NCI-H2107 (cell line): ENCODE measurements at regions not wholly inside any gene's neighbourhood (a gene's known extent, or its start where the extent isn't known, plus 50 kb on each side); places are given as distances from the start of the nearest gene placed in this dataset.
"Not testable (repeated sequence)": the region's sequence is repeated elsewhere in the genome, so short reads cannot be mapped to it uniquely, and the experiment has no call there.

Source experiments
- DNase-seq: peaks from one replicate; lab custom pipeline; 2025; lab: John Stamatoyannopoulos, UW

DNA sequence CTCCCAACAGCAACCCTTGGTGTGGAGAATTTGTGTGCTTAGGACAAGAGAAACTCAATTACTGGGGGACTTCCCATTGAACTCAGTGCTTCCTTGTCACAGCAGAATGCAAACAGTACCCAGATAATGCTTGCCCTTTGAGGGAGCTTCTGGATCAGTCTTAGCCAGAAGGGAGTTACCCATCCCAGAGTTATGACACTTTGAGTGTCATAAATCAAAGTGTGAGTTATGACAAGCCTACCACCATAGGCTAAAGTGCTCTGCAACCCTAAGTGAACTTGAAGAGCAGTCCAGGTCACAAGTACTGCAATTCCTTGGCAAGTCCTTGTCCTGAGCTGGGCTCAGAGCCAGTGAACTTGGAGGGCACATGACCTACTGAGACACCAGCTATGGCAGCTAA lies 1513.9 kb upstream of the PCDH10 start:
- no peak for DNase-seq

DNA sequence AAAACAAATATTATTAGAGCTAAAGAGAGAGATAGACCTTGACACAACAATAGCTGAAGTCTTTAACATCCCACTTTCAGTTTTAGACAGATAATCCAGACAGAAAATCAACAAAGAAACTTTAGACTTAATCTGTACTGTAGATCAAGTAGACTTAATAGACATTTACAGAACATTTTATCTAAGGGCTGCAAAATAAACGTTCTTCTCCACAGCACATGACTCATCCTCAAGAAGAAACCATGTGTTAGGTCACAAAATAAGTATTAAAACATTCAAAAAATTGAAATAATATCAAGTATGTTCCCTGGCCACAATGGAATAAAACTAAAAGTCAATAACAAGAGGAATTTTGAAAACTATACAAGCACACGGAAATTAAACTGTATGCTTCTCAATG lies 1510.3 kb upstream of the PCDH10 start:
- DNase-seq: no peak

DNA sequence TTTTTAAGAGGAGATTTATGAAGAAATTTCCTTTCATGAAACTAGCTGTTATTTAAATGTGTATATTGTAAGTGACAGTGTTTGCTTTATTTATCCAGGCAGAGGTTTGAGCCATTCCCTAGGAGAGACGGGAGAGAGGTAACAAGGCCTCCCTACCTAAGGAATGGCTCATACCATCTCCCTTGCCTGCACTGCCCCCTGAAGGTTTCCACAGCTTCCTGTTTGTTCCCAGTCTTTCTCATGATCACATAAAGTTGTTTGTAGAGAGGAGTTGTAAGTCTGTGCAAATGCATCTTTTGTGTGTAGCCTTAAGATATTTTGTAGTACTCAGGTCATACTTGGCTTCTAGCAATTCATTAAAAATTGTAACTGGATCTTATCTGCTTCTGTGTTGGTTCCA lies 1504.5 kb upstream of the PCDH10 start:
- DNase-seq: no peak

DNA sequence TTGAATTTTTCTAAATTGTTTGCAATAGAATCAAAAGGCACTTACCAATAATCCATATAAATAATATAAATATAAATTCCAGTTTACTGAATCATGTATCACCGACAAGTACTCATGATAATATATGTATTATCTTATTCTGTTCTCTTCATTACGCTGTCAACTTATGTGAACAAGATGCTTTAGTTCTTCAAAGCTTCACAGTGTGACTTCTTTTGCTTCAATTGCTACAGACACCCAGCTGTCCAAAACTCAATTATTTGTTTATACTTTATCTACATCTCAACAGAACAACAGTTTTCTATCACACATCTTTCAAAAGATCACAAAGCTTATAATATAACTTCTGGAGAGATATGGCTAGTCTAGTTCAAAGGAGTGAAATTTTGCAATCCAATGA lies 1499.9 kb upstream of the PCDH10 start:
- no peak for DNase-seq

DNA sequence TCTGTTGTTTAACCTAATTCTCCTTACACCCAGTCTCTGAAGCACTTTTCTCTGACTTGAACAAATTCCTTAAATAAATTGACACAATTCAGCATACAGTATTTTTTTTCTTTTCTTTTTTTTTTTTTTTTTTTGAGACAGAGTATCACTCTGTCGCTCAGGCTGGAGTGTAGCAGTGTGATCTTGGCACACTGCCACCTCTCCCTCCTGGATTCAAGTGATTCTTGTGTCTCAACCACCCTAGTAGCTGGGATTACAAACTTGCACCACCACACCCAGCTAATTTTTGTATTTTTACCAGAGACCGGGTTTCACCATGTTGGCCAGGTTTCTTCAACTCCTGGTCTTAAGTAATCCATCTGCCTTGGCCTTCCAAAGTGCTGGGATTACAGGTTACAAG lies 1498.1 kb upstream of the PCDH10 start:
- no peak for DNase-seq

DNA sequence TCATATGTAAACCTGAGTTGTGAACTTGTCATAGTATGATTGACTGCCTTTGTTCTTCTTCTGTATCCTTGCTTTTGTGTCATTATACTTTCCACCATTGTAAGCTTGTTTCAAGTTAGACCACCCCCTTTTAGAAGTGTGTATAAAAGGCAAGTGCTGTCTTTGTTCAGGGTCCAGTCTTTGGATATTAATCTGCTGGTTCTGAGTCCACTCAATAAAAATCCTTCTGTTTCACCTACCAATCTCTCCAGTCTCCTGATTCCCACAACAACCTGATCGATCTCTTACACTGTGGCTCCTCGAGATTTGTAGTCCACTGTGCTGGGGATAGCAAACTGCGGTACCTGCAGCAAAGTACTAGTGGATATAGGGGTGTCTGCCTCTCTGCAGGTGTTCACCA lies 1465.8 kb upstream of the PCDH10 start:
- not testable (repeated sequence) for DNase-seq

DNA sequence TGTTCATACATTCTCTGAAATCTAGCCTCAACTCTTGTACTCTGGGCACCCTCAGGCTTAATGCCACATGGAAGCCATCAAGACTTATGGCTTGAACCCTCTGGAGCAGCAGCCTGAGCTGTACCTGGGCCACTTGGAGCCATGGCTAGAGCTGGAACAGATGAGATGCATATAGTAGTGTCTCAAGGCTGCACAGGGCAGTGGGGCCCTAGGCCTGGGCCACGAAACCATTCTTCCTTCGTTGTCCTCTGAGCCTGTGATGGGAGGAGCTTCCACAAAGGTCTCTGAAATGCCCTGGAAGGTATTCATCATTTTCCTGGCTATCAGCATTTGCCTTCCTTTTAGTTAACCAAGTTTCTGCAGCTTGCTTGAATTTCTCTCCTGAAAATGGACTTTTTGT lies 1427.2 kb upstream of the PCDH10 start:
- DNase-seq: no peak

DNA sequence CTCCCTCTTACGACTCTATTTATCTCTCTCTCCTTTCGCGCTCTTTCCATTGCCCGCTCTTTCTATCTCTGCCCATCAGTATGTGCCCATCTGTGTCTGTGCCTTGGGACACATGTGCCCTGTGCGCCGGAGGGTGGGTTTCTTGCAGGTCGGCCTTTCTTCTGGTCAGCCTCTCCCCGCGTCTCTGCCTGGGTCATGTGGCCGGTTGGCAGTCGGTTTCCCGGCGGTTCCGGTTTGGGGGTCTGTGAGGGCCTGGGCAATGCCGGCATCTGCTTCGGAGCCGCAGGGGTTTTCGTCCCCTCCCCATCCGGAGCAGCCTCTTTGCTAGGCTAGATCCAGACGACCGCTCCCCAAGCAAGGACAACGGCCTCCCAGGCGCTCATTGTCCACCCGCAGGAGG lies 1426.0 kb upstream of the PCDH10 start:
- not testable (repeated sequence) for DNase-seq

DNA sequence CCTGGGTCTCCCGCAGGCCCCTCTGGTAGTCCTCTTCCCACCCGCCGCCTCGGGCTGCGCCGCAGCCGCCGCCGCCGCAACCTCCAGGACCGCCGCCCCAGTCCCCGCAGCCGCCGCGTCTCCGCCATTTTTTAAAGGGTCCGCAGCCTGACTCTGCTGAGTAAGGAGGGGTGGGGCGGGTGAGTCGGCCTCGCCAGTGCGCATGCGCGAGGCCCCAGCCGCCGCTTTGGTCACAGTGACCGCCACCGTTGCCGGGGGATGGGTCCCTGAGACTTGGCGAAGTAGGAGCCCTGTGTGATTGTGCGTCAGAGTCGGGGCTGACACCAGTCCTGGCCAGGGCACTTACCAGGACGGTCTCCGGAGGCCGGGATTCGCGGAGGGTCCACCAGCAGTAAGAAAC lies 1424.2 kb upstream of the PCDH10 start:
- not testable (repeated sequence) for DNase-seq

DNA sequence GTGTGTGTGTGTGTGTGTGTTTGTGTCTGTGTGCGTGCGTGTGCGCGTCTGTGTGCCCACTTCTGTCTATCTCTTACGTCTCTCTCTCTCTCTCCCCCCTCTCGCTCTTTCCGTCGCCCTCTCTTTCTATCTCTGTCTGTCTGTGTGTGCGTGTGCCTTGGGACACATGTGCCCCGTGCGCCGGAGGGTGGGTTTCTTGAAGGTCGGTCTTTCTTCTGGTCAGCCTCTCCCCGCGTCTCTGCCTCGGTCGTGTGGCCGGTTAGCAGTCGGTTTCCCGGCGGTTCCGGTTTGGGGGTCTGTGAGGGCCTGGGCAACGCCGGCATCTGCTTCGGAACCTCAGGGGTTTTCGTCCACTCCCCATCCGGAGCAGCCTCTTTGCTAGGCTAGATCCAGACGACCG lies 1423.6 kb upstream of the PCDH10 start:
- not testable (repeated sequence) for DNase-seq

DNA sequence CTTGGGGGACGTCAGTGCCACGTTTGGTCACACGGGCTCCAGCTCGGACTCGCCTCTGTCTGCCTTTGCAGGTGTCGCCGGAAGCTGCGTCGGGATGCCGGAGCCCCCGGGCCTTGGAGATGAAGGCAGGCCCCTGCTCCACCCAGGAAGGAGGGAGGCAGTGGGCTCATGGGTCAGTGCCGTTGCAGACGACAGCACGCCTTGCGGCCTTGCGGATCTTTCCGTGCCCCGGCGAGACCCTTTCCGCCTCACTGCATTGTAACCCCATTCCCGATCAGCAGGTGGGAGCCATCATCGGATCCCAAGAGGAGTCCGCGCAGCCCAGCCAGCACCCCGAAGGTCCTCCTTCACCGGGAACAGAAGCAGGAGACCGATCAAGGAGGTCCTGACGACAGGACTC lies 1422.2 kb upstream of the PCDH10 start:
- not testable (repeated sequence) for DNase-seq

DNA sequence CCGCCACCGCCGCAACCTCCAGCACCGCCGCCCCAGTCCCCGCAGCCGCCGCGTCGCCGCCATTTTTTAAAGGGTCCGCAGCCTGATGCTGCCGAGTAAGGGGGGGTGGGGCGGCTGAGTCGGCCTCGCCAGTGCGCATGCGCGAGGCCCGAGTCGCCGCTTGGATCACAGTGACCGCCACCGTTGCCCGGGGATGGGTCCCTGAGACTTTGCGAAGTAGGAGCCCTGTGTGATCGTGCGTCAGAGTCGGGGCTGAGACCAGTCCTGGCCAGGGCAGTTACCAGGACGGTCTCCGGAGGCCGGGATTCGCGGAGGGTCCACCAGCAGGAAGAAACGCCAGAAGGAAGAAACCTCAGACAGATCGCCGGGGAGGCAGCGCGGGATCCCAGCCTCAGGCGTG lies 1421.7 kb upstream of the PCDH10 start:
- not testable (repeated sequence) for DNase-seq

DNA sequence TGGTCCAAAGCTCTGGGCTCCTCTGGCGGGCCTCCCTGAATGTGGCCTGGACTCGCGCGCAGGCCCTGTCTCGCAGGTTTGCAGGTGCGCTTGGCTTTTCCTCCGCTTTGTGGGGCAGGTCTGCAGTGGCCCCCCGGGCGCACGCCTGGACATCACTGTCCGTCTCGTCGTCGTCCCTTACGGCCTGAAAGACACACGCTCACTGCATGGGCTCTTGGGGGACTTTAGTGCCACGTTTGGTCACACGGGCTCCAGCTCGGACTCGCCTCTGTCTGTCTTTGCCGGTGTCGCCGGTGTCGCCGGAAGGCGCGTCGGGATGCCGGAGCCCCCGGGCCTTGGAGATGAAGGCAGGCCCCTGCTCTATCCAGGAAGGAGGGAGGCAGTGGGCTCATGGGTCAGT lies 1419.9 kb upstream of the PCDH10 start:
- not testable (repeated sequence) for DNase-seq

DNA sequence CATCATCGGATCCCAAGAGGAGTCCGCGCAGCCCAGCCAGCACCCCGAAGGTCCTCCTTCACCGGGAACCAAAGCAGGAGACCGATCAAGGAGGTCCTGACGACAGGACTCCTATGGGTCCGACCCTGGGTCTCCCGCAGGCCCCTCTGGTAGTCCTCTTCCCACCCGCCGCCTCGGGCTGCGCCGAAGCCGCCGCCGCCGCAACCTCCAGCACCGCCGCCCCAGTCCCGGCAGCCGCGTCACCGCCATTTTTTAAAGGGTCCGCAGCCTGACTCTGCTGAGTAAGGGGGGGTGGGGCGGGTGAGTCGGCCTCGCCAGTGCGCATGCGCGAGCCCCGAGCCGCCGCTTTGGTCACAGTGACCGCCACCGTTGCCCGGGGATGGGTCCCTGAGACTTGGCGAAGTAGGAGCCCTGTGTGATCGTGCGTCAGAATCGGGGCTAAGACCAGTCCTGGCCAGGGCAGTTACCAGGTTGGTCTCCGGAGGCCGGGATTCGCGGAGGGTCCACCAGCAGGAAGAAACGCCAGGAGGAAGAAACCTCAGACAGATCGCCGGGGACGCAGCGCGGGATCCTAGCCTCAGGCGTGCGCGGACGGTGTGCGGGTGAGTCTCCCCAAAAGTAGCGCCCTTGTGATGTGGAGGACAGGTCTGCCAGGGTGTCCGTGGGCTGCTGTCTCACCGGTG lies 1419.2 kb upstream of the PCDH10 start:
- not testable (repeated sequence) for DNase-seq

DNA sequence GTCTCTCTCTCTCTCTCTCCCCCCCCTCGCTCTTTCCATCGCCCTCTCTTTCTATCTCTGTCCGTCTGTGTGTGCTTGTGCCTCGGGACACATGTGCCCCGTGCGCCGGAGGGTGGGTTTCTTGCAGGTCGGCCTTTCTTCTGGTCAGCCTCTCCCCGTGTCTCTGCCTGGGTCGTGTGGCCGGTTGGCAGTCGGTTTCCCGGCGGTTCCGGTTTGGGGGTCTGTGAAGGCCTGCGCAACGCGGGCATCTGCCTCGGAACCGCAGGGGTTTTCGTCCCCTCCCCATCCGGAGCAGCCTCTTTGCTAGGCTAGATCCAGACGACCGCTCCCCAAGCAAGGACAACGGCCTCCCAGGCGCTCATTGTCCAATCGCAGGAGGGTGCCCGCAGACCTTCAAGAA lies 1418.5 kb upstream of the PCDH10 start:
- not testable (repeated sequence) for DNase-seq

DNA sequence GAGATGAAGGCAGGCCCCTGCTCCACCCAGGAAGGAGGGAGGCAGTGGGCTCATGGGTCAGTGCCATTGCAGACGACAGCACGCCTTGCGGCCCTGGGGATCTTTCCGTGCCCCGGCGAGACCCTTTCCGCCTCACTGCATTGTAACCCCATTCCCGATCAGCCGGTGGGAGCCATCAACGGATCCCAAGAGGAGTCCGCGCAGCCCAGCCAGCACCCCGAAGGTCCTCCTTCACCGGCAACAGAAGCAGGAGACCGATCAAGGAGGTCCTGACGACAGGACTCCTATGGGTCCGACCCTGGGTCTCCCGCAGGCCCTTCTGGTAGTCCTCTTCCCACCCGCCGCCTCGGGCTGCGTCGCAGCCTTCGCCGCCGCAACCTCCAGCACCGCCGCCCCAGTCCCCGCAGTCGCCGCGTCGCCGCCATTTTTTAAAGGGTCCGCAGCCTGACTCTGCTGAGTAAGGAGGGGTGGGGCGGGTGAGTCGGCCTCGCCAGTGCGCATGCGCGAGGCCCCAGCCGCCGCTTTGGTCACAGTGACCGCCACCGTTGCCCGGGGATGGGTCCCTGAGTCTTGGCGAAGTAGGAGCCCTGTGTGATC lies 1417.0 kb upstream of the PCDH10 start:
- DNase-seq: not testable (repeated sequence)

DNA sequence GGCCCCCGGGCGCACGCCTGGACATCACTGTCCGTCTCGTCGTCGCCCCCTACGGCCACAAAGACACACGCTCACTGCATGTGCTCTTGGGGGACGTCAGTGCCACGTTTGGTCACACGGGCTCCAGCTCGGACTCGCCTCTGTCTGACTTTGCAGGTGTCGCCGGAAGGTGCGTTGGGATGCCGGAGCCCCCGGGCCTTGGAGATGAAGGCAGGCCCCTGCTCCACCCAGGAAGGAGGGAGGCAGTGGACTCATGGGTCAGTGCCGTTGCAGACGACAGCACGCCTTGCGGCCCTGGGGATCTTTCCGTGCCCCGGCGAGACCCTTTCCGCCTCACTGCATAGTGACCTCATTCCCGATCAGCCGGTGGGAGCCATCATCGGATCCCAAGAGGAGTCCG lies 1414.8 kb upstream of the PCDH10 start:
- DNase-seq: not testable (repeated sequence)

DNA sequence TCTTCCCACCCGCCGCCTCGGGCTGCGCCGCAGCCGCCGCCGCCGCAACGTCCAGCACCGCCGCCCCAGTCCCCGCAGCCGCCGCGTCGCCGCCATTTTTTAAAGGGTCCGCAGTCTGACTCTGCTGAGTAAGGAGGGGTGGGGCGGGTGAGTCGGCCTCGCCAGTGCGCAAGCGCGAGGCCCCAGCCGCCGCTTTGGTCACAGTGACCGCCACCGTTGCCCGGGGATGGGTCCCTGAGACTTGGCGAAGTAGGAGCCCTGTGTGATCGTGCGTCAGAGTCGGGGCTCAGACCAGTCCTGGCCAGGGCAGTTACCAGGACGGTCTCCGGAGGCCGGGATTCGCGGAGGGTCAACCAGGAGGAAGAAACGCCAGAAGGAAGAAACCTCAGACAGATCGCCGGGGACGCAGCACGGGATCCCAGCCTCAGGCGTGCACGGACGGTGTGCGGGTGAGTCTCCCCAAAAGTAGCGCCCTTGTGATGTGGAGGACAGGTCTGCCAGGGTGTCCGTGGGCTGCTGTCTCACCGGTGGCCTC lies 1414.2 kb upstream of the PCDH10 start:
- not testable (repeated sequence) for DNase-seq

DNA sequence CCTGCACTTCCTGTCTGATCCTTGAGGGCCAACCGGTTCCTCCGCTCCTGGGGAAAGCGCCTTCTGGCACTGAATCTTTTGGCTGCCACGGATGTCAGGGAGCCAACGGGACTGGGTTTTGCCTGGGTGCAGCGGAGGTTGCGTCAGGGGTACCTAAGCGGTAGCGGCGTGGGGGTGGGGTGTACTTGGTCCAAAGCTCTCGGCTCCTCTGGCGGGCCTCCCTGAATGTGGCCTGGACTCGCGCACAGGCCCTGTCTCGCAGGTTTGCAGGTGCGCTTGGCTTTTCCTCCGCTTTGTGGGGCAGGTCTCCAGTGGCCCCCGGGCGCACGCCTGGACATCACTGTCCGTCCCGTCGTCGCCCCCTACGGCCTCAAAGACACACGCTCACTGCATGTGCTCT lies 1410.1 kb upstream of the PCDH10 start:
- not testable (repeated sequence) for DNase-seq

DNA sequence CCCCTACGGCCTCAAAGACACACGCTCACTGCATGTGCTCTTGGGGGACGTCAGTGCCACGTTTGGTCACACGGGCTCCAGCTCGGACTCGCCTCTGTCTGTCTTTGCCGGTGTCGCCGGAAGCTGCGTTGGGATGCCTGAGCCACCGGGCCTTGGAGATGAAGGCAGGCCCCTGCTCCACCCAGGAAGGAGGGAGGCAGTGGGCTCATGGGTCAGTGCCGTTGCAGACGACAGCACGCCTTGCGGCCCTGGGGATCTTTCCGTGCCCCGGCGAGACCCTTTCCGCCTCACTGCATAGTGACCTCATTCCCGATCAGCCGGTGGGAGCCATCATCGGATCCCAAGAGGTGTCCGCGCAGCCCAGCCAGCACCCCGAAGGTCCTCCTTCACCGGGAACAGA lies 1407.3 kb upstream of the PCDH10 start:
- not testable (repeated sequence) for DNase-seq

DNA sequence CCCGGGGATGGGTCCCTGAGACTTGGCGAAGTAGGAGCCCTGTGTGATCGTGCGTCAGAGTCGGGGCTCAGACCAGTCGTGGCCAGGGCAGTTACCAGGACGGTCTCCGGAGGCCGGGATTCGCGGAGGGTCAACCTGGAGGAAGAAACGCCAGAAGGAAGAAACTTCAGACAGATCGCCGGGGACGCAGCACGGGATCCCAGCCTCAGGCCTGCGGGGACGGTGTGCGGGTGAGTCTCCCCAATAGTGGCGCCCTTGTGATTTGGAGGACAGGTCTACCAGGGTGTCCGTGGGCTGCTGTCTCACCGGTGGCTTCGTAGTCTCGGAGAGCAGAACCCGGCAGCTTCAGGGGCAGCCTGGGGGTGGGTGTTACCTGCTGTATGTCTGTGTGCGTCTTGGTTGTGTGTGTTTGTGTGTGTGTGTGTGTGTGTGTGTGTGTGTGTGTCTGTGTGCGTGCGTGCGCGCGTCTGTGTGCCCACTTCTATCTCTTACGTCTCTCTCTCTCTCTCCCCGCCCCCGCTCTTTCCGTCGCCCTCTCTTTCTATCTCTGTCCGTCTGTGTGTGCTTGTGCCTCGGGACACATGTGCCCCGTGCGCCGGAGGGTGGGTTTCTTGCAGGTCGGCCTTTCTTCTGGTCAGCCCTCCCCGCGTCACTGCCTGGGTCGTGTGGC lies 1406.4 kb upstream of the PCDH10 start:
- DNase-seq: not testable (repeated sequence)

DNA sequence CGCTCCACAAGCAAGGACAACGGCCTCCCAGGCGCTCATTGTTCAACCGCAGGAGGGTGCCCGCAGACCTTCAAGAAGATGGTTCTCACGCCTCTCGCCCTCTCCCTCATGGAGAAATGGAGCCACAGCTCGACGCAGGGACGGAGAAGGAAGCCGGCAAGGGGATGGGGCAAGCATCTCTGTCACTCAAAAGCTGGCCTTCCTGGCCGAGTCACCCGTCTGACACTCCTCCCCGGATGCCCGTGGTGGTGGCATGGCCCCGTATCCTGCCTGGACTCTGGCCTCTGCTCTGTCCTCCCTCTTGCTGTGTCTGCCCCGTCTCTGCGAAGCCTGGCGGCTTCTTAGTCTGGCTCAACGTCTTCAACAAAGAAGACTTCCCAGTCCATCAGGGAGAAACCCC lies 1405.7 kb upstream of the PCDH10 start:
- DNase-seq: not testable (repeated sequence)

DNA sequence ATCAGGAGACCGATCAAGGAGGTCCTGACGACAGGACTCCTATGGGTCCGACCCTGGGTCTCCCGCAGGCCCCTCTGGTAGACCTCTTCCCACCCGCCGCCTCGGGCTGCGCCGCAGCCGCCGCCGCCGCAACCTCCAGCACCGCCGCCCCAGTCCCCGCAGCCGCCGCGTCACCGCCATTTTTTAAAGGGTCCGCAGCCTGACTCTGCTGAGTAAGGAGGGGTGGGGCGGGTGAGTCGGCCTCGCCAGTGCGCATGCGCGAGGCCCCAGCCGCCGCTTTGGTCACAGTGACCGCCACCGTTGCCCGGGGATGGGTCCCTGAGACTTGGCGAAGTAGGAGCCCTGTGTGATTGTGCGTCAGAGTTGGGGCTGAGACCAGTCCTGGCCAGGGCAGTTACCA lies 1401.9 kb upstream of the PCDH10 start:
- not testable (repeated sequence) for DNase-seq
